ENCODE measurements at regions not wholly inside any gene's neighbourhood (a gene's known extent, or its start where the extent isn't known, plus 50 kb on each side); places are given as distances from the start of the nearest gene placed in this dataset.
"Not testable (repeated sequence)": the region's sequence is repeated elsewhere in the genome, so short reads cannot be mapped to it uniquely, and the experiment has no call there.

DNA sequence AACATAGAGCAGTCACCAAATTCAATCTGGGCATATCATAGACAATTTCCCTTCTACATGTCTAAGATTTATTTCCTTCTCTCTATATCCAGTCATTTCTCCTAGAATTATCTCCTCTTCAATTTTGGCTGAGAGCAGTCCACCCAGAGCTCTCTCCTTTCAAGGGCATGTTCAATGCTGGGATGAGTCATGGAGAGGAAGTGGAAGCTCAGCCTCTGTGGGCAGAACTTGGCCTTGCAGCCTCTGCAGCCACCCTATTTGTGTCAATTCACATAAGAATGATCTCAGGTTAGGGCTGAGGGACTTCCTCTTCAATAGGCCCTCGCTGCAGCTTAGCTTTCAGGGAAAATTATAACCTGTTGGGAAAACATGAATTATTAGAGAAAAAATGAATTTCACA lies 560.8 kb downstream of the POM121L12 start:
- DNase-seq (ENCODE audit: low read depth): no peak

DNA sequence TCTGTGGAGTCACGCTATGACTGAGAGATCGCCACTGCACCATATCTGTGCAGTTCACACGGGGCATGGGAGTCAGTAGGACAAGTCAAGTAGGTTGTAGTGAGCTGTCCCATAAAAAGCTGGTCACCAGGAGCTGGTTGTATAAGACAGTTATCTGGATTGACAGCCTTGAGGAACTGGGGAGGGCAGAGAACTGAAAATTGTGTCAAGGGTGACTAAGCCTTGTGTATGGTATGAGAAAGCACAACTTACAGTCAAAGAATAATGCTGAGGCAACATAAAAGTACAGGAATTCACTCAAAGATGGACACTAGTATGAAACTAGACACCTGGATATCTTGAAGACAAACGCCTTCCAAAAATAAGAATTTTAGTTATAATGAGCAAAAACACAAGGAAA lies 564.9 kb downstream of the POM121L12 start:
- DNase-seq (ENCODE audit: low read depth): no peak

GRCh38 chr7:53602817-53603418 lies 567.5 kb downstream of the POM121L12 start:
- no peak for DNase-seq (ENCODE audit: low read depth)

- no peak for DNase-seq (ENCODE audit: low read depth)
Observed at GRCh38 chr7:53603461-53603860, 568.0 kb downstream of the POM121L12 start.

GRCh38 chr7:53604201-53604600 lies 568.8 kb downstream of the POM121L12 start:
- no peak for DNase-seq (ENCODE audit: low read depth)

- no peak for DNase-seq (ENCODE audit: low read depth)
Observed at GRCh38 chr7:53607961-53608360, 572.5 kb downstream of the POM121L12 start.

DNA sequence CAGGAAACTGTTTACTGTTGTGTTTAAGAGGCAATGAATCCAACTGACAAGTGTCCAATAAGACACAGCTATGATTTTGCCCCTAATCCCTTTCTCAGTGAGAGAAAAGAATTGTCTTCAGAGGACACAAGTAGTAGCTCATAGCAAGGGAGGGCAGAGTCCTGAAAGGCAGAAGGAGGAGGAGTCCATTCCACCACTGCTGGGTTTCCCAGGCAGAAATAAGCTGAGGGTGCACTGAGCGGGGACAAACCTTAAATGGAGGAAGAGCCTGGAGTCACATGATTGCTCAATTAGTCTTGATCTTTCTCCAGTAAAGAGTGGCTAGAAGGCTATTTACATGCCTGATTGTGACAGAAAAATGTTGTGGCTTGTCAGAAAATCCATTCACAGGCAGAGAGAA lies 573.8 kb downstream of the POM121L12 start:
- DNase-seq (ENCODE audit: low read depth): no peak

DNA sequence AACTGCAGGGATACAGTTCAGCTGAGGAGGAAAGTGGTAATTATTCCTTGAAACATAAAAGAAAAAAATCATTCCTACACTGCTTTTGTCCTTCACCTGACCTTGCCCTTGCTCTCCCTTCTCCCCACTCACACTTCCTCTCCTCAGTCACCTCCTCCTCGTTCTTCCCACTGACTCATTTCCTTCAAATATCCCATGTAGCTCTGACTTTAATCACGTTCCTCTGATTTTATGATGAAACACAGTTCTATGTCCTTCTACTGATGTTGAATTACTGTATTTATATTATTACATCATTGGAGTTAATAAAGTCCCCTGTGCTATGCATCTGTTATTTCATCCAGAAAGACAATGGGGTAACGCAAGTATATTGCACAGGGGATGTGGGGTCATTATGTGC lies 575.6 kb downstream of the POM121L12 start:
- DNase-seq (ENCODE audit: low read depth): no peak

- no peak for DNase-seq (ENCODE audit: low read depth)
Observed at GRCh38 chr7:53624356-53624755, 588.9 kb downstream of the POM121L12 start.

GRCh38 chr7:53628775-53629174 lies 593.3 kb downstream of the POM121L12 start:
- no peak for DNase-seq (ENCODE audit: low read depth)

DNA sequence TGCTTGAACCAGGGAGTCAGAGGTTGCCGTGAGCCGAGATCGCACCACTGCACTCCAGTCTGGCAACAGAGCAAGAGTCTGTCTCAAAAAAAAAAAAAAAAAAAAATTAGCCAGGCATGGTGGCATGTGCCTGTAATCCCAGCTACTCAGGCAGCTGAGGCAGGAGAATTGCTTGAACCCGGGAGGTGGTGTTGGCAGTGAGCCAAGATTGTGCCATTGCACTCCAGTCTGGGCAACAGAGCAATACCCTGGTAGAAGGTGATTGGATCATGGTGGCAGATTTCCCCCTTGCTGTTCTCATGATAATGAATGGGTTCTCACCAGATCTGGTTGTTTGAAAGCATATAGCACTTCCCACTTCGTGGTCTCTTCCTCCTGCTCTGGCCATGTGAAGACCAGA lies 599.8 kb downstream of the POM121L12 start:
- DNase-seq (ENCODE audit: low read depth): not testable (repeated sequence)

GRCh38 chr7:53638517-53638916 lies 603.1 kb downstream of the POM121L12 start:
- no peak for DNase-seq (ENCODE audit: low read depth)

DNA sequence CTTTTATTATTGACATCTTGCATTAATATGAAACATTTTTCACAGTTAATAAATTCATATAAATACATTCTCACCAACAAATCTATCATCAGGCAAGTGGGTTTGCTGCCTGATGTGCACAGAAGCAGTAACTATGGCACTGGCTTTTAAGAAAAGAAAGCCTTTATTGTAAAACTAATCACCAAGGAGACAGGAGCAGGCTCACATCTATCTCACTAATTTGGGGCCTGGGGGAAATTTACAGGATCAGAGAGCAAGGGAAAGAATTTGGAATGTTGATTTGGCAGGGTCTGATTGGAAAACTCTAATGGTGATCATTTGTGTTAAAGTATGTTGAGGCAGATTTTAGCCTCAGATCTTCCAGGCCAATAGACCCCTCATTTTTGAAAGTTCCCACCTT lies 605.7 kb downstream of the POM121L12 start:
- DNase-seq (ENCODE audit: low read depth): no peak

GRCh38 chr7:53642361-53642760 lies 606.9 kb downstream of the POM121L12 start:
- DNase-seq (ENCODE audit: low read depth): no peak

- no peak for DNase-seq (ENCODE audit: low read depth)
Observed at GRCh38 chr7:53642866-53643265, 607.4 kb downstream of the POM121L12 start.

GRCh38 chr7:53656881-53657280 lies 621.4 kb downstream of the POM121L12 start:
- DNase-seq (ENCODE audit: low read depth): no peak

DNA sequence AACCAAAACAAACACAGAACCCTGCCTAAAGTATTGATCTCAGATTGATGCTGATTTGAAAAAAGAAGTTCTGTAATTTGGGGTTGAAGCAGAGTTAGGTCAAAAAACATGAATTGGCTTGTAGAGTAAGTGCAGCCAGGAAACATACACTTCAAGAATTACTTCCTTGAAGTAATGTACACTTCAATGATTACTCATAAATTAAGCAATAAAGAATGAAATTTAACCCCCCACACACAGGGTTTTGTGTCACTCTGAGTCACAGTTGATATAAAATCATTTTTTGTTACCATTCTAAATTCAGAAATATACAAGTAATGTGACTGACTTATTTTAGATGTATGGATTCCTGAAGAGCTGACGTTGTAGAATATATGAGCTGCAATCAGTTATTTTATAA lies 622.2 kb downstream of the POM121L12 start:
- DNase-seq (ENCODE audit: low read depth): no peak

- no peak for DNase-seq (ENCODE audit: low read depth)
Observed at GRCh38 chr7:53658951-53659350, 623.5 kb downstream of the POM121L12 start.

- DNase-seq (ENCODE audit: low read depth): no peak
Observed at GRCh38 chr7:53661645-53662217, 626.3 kb downstream of the POM121L12 start.

GRCh38 chr7:53672681-53673080 lies 637.2 kb downstream of the POM121L12 start:
- DNase-seq (ENCODE audit: low read depth): no peak

GRCh38 chr7:53675835-53676234 lies 640.4 kb downstream of the POM121L12 start:
- no peak for DNase-seq (ENCODE audit: low read depth)

DNA sequence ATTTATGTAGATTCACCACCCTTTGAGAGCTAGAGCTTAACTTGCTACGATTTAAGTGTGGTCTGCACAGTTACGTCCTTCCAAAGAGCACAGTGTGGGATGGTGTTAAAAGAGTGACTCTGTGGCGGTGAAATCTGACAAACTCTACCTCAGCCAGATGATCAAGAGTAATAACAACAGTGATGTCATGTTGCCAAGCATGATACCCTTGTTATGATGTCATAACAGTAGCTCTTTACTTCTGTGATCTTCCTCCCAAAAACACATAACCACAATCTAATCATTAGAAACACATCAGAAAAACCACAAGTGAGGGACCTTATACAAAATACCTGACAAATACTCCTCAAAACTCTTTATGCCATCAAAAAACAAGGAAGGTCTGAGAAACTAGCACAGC lies 649.3 kb downstream of the POM121L12 start:
- no peak for DNase-seq (ENCODE audit: low read depth)

DNA sequence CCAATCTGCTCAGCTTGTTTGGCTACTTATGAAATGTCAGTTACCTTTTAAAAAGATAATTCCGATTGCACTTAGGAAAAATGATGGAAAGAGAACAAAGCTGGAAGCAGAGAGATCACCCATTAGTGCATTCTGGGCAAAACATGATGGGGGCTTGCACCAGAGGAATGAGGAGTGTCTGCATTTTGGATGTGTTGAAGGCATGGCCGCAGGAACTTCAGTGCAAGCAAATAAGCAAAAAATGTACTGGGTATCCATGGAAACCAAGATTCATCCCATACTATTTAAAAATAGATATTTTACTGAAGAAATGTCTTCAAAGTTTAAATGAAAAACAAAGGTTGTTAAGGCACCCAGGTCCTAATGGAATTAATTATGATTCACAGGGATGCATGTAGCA lies 655.0 kb downstream of the POM121L12 start:
- no peak for DNase-seq (ENCODE audit: low read depth)

DNA sequence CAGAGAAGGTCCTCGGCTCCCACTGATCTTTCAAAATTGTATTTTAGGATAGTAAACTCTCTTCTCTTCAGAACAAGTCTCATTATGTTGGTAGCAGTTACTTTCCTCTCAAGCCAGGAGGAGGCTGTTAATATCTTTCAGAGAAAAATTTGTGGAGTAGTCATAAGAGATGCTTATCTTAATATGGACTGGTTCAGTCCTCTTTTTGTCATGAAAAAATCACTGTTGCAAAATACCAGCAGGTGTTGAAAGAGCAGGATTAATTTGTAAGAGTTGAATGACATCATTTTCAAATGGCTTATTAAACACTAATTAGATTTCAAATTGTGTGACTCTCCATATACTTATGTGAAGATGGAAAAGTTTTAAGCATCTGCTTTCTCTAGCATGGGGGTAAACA lies 662.5 kb downstream of the POM121L12 start:
- no peak for DNase-seq (ENCODE audit: low read depth)

Data from fibroblast of gingiva (primary cell).